Hepatocyte (in vitro differentiated cells): ENCODE measurements at regions not wholly inside any gene's neighbourhood (a gene's known extent, or its start where the extent isn't known, plus 50 kb on each side); places are given as distances from the start of the nearest gene placed in this dataset.

ENCODE experiments used
- DNase-seq: peaks from one replicate; pipeline ENCODE4 v3.0.0-alpha.2; 2016; ENCODE audit warnings: low spot score
- H2AFZ ChIP-seq: fragments of 200-600 bp; sonication (generic); 2 replicates; pipeline ENCODE4 v1.6.0; 2016; ENCODE audit warnings: antibody characterized with exemption, mild to moderate bottlenecking
- H3K27ac ChIP-seq: fragments of 200-600 bp; sonication (generic); 2 replicates; pipeline ENCODE4 v1.5.1; 2016; ENCODE audit warnings: mild to moderate bottlenecking
- H3K27me3 ChIP-seq: fragments of 200-600 bp; sonication (generic); 2 replicates; pipeline ENCODE4 v1.6.1; 2016
- H3K36me3 ChIP-seq: fragments of 200-600 bp; sonication (generic); replicated peaks from 2 replicates; pipeline ENCODE4 v1.5.1; 2016; ENCODE audit warnings: low read depth; ENCODE audit not compliant: insufficient read depth
- H3K4me1 ChIP-seq: fragments of 200-600 bp; sonication (generic); 2 replicates; pipeline ENCODE4 v1.5.1; 2016; ENCODE audit warnings: mild to moderate bottlenecking, moderate library complexity; ENCODE audit not compliant: insufficient read depth
- H3K4me2 ChIP-seq: fragments of 200-600 bp; sonication (generic); 2 replicates; pipeline ENCODE4 v1.6.0; 2016
- H3K4me3 ChIP-seq: fragments of 200-600 bp; sonication (generic); 2 replicates; pipeline ENCODE4 v1.5.1; 2016; ENCODE audit warnings: mild to moderate bottlenecking
- H3K79me2 ChIP-seq: fragments of 200-600 bp; sonication (generic); 2 replicates; pipeline ENCODE4 v1.6.0; 2017; ENCODE audit warnings: mild to moderate bottlenecking
- H3K9me2 ChIP-seq: fragments of 200-600 bp; sonication (generic); replicated peaks from 2 replicates; pipeline ENCODE4 v1.6.0; 2017; ENCODE audit warnings: mild to moderate bottlenecking; ENCODE audit not compliant: insufficient read depth
- H3K9me3 ChIP-seq: fragments of 200-600 bp; sonication (generic); 2 replicates; pipeline ENCODE4 v1.5.1; 2016; ENCODE audit warnings: low read depth, mild to moderate bottlenecking
- H4K20me1 ChIP-seq: fragments of 200-600 bp; sonication (generic); 2 replicates; pipeline ENCODE4 v1.6.0; 2016; ENCODE audit warnings: mild to moderate bottlenecking; ENCODE audit not compliant: insufficient read depth, poor library complexity, severe bottlenecking
- CTCF ChIP-seq: fragments of 200-600 bp; sonication (generic); IDR thresholded peaks from 2 replicates; pipeline ENCODE4 v1.5.1; 2016; ENCODE audit warnings: antibody characterized with exemption, mild to moderate bottlenecking; ENCODE audit not compliant: poor library complexity
- EZH2 ChIP-seq: fragments of 200-600 bp; sonication (generic); IDR thresholded peaks from 2 replicates; pipeline ENCODE4 v1.6.1; 2016; ENCODE audit warnings: antibody characterized with exemption, mild to moderate bottlenecking, borderline replicate concordance
- EZH2phosphoT487 ChIP-seq: fragments of 200-600 bp; sonication (generic); IDR thresholded peaks from one replicate; pipeline ENCODE4 v1.6.1; 2018; ENCODE audit warnings: antibody characterized with exemption, mild to moderate bottlenecking, low read depth, moderate library complexity; ENCODE audit not compliant: unreplicated experiment, severe bottlenecking
- WGBS: methylation state at CpG from one replicate; pipeline ENCODE4 v1.1.6; 2016; ENCODE audit warnings: low lambda C conversion rate; ENCODE audit errors: missing lambda C conversion rate; 5-methylcytosine and 5-hydroxymethylcytosine counted together

GRCh38 chr22:47237890-47238480, 475.5 kb downstream of the TBC1D22A start:
- H3K9me3 ChIP-seq = no peaks in the 10 kb centered on the region
- H3K9me2 ChIP-seq = no peaks in the 10 kb centered on the region
- WGBS = 57% methylated on average over 7 of the region's 7 CpGs
- no peak overlapping the region for H3K4me3 ChIP-seq
- H3K36me3 ChIP-seq = no peaks in the 10 kb centered on the region
- H3K79me2 ChIP-seq = no peaks in the 10 kb centered on the region
- no peaks in the 10 kb centered on the region for H3K27me3 ChIP-seq
- no peak for TF ChIP-seq EZH2
- TF ChIP-seq EZH2phosphoT487 = no peak
- no peak for TF ChIP-seq CTCF
- no peaks in the 10 kb centered on the region for H4K20me1 ChIP-seq
- no peak overlapping the region for H2AFZ ChIP-seq
- no peak overlapping the region for H3K27ac ChIP-seq
- H3K4me1 ChIP-seq = no peaks in the 10 kb centered on the region
- DNase-seq = no peak
- H3K4me2 ChIP-seq = no peak overlapping the region

GRCh38 chr22:47236718-47237117, 474.3 kb downstream of the TBC1D22A start:
- Histone ChIP-seq H3K79me2 (no peaks in the 10 kb centered on the region), H2AFZ (no peak overlapping the region), H3K4me2 (no peak overlapping the region), H3K27ac (no peak overlapping the region), H3K27me3 (no peaks in the 10 kb centered on the region), H3K9me3 (no peaks in the 10 kb centered on the region), H4K20me1 (no peaks in the 10 kb centered on the region), H3K9me2 (no peaks in the 10 kb centered on the region), H3K36me3 (no peaks in the 10 kb centered on the region), H3K4me1 (no peaks in the 10 kb centered on the region), H3K4me3 (no peak overlapping the region)
- no peak for DNase-seq
- TF ChIP-seq EZH2phosphoT487 = no peak
- TF ChIP-seq EZH2 = no peak
- TF ChIP-seq CTCF = no peak
- WGBS = 64% methylated on average over 1 of the region's 1 CpG

GRCh38 chr22:47236161-47236560, 473.7 kb downstream of the TBC1D22A start:
- TF ChIP-seq EZH2 = no peak
- no peak for TF ChIP-seq CTCF
- TF ChIP-seq EZH2phosphoT487 = no peak
- WGBS = 57% methylated on average over 2 of the region's 2 CpGs

More at GRCh38 chr22:47236161-47236560, 473.7 kb downstream of the TBC1D22A start:
- Histone ChIP-seq H3K36me3 (no peaks in the 10 kb centered on the region), H3K27me3 (no peaks in the 10 kb centered on the region), H2AFZ (no peak overlapping the region), H3K79me2 (no peaks in the 10 kb centered on the region), H3K4me2 (no peak overlapping the region), H3K4me3 (no peak overlapping the region), H3K9me3 (no peaks in the 10 kb centered on the region), H3K27ac (no peak overlapping the region), H4K20me1 (no peaks in the 10 kb centered on the region), H3K4me1 (no peaks in the 10 kb centered on the region), H3K9me2 (no peaks in the 10 kb centered on the region)
- no peak for DNase-seq
